Gastrocnemius medialis (tissue), 4 donors: ENCODE measurements at regions not wholly inside any gene's neighbourhood (a gene's known extent, or its start where the extent isn't known, plus 50 kb on each side); places are given as distances from the start of the nearest gene placed in this dataset.
"Not testable (repeated sequence)": the region's sequence is repeated elsewhere in the genome, so short reads cannot be mapped to it uniquely, and the experiment has no call there.

Source experiments
- ATAC-seq, 2 donors: fragments of 150-250 bp; one replicate each; pipeline ENCODE4 v1.9.1; 2016
- DNase-seq, 2 donors: peaks; one replicate each; pipeline ENCODE4 v3.0.0-alpha.2; 2019
- H3K27ac ChIP-seq, 4 donors: fragments of 200-600 bp; sonication (generic); 1 replicate in 1 of 4; 2 replicates in 3 of 4; pipeline ENCODE4 v1.5.1; 2016 to 2018; ENCODE audit warnings: mild to moderate bottlenecking in 2 of 4, moderate library complexity in 1 of 4
- H3K27me3 ChIP-seq, 3 donors: fragments of 200-600 bp; sonication (generic) in 2 of 3; 1 replicate in 1 of 3; 2 replicates in 2 of 3; pipeline versions ENCODE4 v1.5.1 to v1.6.0; 2016 to 2019; ENCODE audit warnings: mild to moderate bottlenecking in 1 of 3, moderate library complexity in 1 of 3
- H3K36me3 ChIP-seq, 2 donors: fragments of 200-600 bp; sonication (generic) in 1 of 2; one replicate each; pipeline ENCODE4 v1.5.1; 2017 to 2018
- H3K4me1 ChIP-seq, 2 donors: fragments of 200-600 bp; sonication (generic) in 1 of 2; one replicate each; pipeline ENCODE4 v1.5.1; 2016 to 2017; ENCODE audit warnings: mild to moderate bottlenecking in 2 of 2
- H3K4me3 ChIP-seq, 4 donors: fragments of 200-600 bp; sonication (generic) in 3 of 4; 1 replicate in 1 of 4; 2 replicates in 3 of 4; pipeline ENCODE4 v1.5.1; 2016 to 2019; ENCODE audit warnings: mild to moderate bottlenecking in 2 of 4
- H3K9me3 ChIP-seq, 3 donors: fragments of 200-600 bp; sonication (generic) in 2 of 3; 1 replicate in 1 of 3; 2 replicates in 2 of 3; pipeline ENCODE4 v1.5.1; 2016 to 2019
- in situ Hi-C, 4 donors: fragments of 200-750 bp; cut with MboI; loops; one replicate each; pipeline versions ENCODE4 v1.15.0 to v1.8.0; 2017; ENCODE audit warnings: low sequenced_read_pairs in 4 of 4
- intact Hi-C: fragments of 100-400 bp; cut with DNase I; formaldehyde crosslinking; loops from one replicate; pipeline ENCODE4 v1.15.1; 2023; ENCODE audit warnings: low total_unique reads

- H3K4me1 ChIP-seq, H3K9me3 ChIP-seq, DNase-seq, H3K27ac ChIP-seq, H3K36me3 ChIP-seq, in situ Hi-C loops, ATAC-seq, H3K4me3 ChIP-seq, H3K27me3 ChIP-seq, intact Hi-C loops: not testable (repeated sequence)
Observed at GRCh38 chr15:22519213-22519612, 60.5 kb downstream of the GOLGA6L22 start.

DNA sequence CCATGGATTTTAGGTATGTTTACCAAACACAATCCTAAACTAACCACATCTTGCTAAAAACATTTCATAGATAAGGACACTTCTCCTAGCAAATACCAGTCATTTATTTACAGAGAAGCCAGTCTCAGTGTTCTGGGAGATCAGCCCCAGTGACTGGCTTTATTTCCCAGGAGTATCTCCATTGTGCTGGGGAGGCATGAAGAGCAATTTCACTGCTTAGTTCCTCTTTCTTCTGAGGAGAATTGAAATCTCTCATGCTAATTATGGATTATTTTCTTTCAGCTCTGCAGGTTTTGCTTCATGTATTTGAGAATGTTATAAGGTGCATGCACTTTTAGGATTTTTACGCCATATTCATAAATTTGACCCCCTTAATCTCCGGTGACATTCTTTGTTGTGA is 67.8 kb downstream of the GOLGA6L22 start:
- H3K4me3 ChIP-seq, H3K9me3 ChIP-seq, ATAC-seq, H3K4me1 ChIP-seq, H3K36me3 ChIP-seq, in situ Hi-C loops, DNase-seq, H3K27me3 ChIP-seq, H3K27ac ChIP-seq, intact Hi-C loops: not testable (repeated sequence)

DNA sequence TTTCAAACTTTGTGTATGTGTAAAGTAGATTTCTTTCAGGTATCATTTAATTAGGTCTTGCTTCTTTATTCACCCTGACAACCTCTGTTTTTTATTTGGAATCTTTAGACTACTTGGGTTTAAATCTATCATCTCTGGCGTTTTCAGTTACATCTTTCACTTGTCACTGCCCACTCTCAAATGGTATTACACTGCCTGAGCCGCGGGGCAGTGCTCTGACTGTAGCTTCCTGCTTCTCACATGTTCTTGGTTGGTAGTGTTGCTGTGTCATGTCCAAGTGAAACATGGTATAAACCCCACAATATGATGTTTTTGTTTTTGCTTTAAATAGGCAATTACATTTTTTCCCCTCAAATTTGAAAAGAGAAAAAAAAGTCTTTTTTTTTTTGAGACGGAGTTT is 68.3 kb downstream of the GOLGA6L22 start:
- DNase-seq, H3K36me3 ChIP-seq, H3K4me1 ChIP-seq, ATAC-seq, H3K27ac ChIP-seq, in situ Hi-C loops, intact Hi-C loops, H3K4me3 ChIP-seq, H3K27me3 ChIP-seq, H3K9me3 ChIP-seq: not testable (repeated sequence)

DNA sequence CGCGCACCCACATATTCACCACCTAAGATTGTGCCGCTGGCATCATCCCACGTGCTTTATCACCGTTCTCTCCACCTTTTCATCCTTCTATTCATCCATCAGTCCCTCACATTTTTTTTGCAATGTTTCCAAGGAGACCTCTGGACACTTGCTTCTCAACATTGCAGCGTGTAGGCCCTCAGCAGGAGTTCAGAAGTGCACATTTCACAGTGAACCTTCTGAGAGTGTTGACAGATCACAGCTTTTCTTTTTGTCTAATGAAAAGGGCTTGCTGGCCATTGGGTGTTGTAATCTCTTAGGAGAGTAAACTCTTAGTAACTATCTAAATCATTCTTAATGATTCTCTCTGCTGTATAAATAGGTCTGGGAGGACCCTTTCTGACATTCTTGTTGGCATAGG is 70.5 kb downstream of the GOLGA6L22 start:
- H3K4me3 ChIP-seq, H3K27ac ChIP-seq, H3K27me3 ChIP-seq, H3K36me3 ChIP-seq, ATAC-seq, H3K9me3 ChIP-seq, H3K4me1 ChIP-seq, in situ Hi-C loops, DNase-seq, intact Hi-C loops: not testable (repeated sequence)

DNA sequence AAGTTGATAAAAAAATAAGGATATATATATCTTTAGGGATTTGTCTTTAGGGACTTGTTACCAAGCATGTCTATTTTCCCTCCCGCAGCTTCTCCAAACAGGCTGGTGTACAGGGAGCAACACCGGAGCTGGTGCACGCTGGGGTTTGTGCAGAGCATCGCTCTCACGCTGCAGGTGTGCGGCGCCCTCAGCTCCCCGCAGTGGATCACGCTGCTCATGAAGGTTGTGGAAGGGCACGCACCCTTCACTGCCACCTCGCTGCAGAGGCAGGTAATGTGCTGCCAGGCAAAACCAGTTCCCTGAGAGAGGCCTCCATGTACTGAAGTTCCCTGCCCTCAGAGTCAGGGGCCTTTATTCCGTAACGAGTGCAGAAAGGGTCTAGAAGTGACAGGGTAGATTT is 101.0 kb downstream of the GOLGA6L22 start:
- H3K36me3 ChIP-seq, H3K27ac ChIP-seq, DNase-seq, in situ Hi-C loops, H3K4me3 ChIP-seq, H3K9me3 ChIP-seq, H3K4me1 ChIP-seq, intact Hi-C loops, H3K27me3 ChIP-seq, ATAC-seq: not testable (repeated sequence)

DNA sequence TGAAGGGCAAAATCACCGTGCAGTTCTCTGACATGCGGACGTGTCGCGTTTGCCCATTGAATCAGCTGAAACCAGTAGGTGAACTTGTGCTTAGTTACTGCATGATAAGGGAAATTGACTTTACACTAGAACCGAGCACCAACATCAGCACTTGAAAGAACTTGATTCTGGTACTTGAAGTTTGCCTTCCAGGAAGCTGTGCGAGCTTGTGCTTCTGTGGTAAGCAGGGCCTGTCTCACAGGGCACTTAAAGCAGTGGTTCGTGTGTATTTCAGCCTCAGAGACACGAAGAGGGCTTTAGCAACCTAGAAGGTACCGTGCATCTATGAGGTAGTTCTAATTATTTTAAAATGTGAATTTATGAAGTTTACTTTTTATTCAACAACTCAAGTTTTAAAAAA is 103.0 kb downstream of the GOLGA6L22 start:
- H3K27me3 ChIP-seq, H3K4me3 ChIP-seq, H3K36me3 ChIP-seq, DNase-seq, in situ Hi-C loops, intact Hi-C loops, H3K4me1 ChIP-seq, ATAC-seq, H3K9me3 ChIP-seq, H3K27ac ChIP-seq: not testable (repeated sequence)

GRCh38 chr15:22566510-22566909 is 107.8 kb downstream of the GOLGA6L22 start:
- H3K27ac ChIP-seq, H3K9me3 ChIP-seq, H3K27me3 ChIP-seq, H3K4me1 ChIP-seq, intact Hi-C loops, H3K36me3 ChIP-seq, H3K4me3 ChIP-seq, DNase-seq, in situ Hi-C loops, ATAC-seq: not testable (repeated sequence)

- DNase-seq, H3K27me3 ChIP-seq, in situ Hi-C loops, H3K9me3 ChIP-seq, intact Hi-C loops, H3K4me1 ChIP-seq, H3K4me3 ChIP-seq, ATAC-seq, H3K27ac ChIP-seq: not testable (repeated sequence)
- peaks cover 0 to 11% of the 10 kb centered on the region in 2 donors for H3K36me3 ChIP-seq
Observed at GRCh38 chr15:22569486-22569885, 110.8 kb downstream of the GOLGA6L22 start.

- H3K4me3 ChIP-seq, ATAC-seq, DNase-seq, H3K27me3 ChIP-seq, intact Hi-C loops, H3K9me3 ChIP-seq, H3K27ac ChIP-seq, in situ Hi-C loops, H3K4me1 ChIP-seq: not testable (repeated sequence)
- peaks cover 0 to 11% of the 10 kb centered on the region in 2 donors for H3K36me3 ChIP-seq
Observed at GRCh38 chr15:22572152-22572735, 113.5 kb downstream of the GOLGA6L22 start.

GRCh38 chr15:22572792-22573191 is 114.1 kb downstream of the GOLGA6L22 start:
- H3K9me3 ChIP-seq, in situ Hi-C loops, H3K27me3 ChIP-seq, H3K27ac ChIP-seq, DNase-seq, intact Hi-C loops, H3K4me3 ChIP-seq, H3K4me1 ChIP-seq, ATAC-seq: not testable (repeated sequence)
- peaks cover 0 to 11% of the 10 kb centered on the region in 2 donors for H3K36me3 ChIP-seq

DNA sequence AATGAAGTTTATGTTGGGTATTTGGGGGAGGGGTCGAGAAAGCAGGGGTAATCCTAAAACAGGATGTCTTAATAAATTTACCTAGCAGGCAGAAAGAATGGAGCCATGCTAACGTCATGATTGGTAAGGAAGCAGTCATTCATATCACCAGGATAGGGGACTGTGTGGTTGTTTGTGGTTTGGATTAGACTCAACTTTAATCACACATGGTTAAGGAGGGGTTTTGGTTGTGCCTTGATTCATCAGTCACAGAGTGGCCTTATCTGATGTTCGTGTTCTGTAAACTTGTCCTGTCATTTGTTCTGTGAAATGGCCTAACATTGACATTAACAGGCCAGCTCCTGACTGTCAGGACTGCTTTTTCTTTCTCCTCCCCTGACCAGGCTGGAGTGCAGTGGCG is 119.1 kb downstream of the GOLGA6L22 start:
- in situ Hi-C loops, H3K4me3 ChIP-seq, ATAC-seq: not testable (repeated sequence)

DNA sequence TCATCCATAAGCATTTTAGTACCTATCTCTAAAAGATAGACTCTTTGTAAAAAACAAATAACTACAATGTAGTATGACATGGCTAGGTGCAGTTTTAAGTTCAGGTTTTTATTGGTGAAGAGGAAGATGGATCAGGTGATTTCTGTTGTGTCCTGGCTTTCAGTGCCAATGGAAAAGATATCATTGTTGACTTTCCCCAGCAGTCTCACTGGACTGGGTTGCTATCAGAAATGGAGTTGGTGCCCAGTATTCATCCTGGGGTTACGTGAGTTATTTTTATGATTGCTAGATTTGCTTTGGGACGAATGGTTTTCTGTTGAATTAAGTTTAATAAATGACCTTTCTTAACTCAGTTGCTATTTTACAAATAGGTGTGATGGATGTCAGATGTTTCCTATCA is 120.5 kb downstream of the GOLGA6L22 start:
- H3K36me3 ChIP-seq, intact Hi-C loops, H3K27ac ChIP-seq, H3K27me3 ChIP-seq, ATAC-seq, H3K4me1 ChIP-seq, H3K4me3 ChIP-seq, DNase-seq, H3K9me3 ChIP-seq, in situ Hi-C loops: not testable (repeated sequence)

More for the DNA sequence above, 119.1 kb downstream of the GOLGA6L22 start:
- H3K27me3 ChIP-seq, H3K9me3 ChIP-seq, DNase-seq, H3K4me1 ChIP-seq, intact Hi-C loops, H3K27ac ChIP-seq, H3K36me3 ChIP-seq: not testable (repeated sequence)
